ENCODE measurements at regions not wholly inside any gene's neighbourhood (a gene's known extent, or its start where the extent isn't known, plus 50 kb on each side); places are given as distances from the start of the nearest gene placed in this dataset.

GRCh38 chr22:48591286-48592065 is 1236.2 kb downstream of the BRD1 start:
- no peak for DNase-seq (ENCODE audit: low spot score)

DNA sequence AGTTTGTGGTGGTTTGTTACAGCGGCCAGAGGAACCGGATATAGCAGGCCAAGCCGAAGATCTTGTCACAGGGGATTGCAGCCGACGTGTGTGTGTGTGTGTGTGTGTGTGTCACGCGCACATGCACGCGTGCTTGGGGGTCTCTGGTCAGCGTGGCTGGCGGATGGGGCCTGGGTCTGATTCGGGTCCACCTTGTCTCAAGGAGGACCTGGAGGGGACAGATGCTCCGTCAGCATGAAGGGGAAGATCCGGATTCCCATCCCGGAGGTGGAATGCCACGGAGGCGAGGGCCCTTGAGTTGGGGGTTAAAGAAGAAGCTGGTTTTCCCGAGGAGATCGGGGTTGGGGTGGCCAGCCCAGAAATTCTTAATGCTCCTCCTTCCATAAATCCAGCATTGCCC is 1237.8 kb downstream of the BRD1 start:
- no peak for DNase-seq (ENCODE audit: low spot score)

DNA sequence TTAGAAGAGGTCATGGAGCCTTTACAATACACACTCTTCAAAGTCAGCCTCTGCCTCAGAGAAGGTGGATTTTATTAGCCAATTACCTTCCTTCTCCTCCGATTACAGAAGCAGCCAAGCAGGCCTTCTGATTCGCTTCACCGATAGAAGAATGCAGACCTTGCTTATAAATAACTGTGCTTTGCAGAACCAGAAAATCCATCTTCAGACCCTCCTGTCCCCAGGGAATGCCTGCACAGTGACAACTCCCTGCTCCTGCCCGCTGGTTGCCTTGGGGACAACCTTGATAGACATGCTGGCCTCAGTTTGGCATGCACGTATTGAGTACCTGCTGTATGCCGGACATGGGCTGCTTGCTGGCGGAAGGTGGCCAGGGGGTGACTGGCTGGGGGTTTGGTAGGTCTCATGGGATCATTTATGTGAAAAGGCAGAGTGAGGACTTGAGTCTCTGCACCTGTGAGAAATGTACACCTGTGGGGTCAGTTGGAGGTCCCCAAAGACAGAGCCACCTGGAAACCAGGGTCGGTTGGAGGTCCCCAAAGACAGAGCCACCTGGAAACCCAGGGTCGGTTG is 1238.7 kb downstream of the BRD1 start:
- no peak for DNase-seq (ENCODE audit: low spot score)

GRCh38 chr22:48588151-48588877 is 1239.4 kb downstream of the BRD1 start:
- DNase-seq (ENCODE audit: low spot score): no peak

- DNase-seq (ENCODE audit: low spot score): no peak
Measured at GRCh38 chr22:48587236-48587865, 1240.3 kb downstream of the BRD1 start.

DNA sequence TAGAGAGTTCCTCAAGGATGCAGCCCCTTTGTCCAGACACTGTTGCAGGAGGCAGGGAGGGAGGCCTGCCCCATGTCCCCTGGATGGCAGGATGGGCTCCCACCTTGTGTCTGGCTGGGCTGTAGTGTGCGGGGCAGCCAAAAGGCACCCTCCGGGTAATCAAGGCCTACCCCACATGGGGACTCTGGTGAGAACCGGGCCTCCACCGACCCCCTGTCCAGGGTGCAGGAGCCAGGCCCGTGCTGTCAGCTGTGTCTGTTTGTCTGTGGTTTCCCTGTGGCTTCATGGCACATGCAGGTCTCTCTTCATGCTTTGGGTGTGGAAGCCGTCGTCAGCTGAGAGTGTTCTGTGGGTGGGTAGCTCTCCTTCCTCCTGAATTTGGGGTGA is 1240.9 kb downstream of the BRD1 start:
- no peak for DNase-seq (ENCODE audit: low spot score)

GRCh38 chr22:48585916-48586798 is 1241.5 kb downstream of the BRD1 start:
- DNase-seq (ENCODE audit: low spot score): no peak

GRCh38 chr22:48584170-48584569 is 1243.5 kb downstream of the BRD1 start:
- DNase-seq (ENCODE audit: low spot score): no peak

GRCh38 chr22:48581796-48582469 is 1245.7 kb downstream of the BRD1 start:
- no peak for DNase-seq (ENCODE audit: low spot score)

GRCh38 chr22:48581205-48581766 is 1246.4 kb downstream of the BRD1 start:
- DNase-seq (ENCODE audit: low spot score): no peak

- no peak for DNase-seq (ENCODE audit: low spot score)
Measured at GRCh38 chr22:48580481-48580970, 1247.1 kb downstream of the BRD1 start.

GRCh38 chr22:48579928-48580309 is 1247.8 kb downstream of the BRD1 start:
- no peak for DNase-seq (ENCODE audit: low spot score)

GRCh38 chr22:48579043-48579927 is 1248.4 kb downstream of the BRD1 start:
- DNase-seq (ENCODE audit: low spot score): no peak

DNA sequence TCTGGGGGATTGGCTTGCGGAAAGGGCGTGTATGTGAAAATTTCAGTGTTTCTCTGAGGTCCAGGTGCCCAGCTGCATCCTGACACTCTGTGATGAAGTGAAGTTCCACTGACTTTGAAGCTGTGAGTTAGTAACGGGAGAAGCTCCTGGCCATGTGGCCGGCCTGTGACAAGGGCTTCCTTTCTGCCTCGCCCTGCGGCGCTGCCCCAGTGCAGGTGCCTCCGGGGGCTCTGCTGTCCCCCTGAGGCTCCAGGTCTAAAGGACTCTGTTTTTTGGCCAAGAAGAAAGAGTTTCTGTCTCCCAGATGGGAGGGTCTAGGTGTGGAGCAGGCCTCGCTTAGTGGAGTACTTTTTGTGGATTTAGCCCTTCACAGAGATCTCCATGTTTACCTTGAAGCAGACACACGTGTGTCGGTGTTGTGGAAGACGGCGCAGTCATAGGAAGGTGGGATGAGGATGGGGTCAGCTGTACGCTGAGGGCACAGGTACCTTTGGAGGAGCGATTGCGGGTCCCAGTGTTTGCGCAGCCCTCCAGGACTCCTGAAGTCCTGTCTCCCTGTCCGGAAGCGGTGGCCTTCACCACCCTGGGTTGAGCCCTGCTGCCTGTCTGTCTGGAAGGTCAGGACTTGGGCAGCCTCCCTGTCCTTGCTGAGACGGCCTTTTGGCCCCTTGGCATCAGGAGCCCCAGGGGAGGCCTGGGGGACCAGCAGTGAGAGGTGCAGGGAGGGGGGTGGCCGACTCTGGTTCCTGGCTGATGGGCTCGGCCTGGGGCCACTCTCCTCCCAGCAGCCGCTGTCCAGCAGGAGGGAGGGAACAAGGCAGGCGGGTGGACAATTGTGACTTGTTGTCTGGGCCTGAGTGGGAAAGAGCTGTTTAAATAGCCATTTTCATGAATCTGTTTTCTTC is 1249.3 kb downstream of the BRD1 start:
- DNase-seq (ENCODE audit: low spot score): no peak

DNA sequence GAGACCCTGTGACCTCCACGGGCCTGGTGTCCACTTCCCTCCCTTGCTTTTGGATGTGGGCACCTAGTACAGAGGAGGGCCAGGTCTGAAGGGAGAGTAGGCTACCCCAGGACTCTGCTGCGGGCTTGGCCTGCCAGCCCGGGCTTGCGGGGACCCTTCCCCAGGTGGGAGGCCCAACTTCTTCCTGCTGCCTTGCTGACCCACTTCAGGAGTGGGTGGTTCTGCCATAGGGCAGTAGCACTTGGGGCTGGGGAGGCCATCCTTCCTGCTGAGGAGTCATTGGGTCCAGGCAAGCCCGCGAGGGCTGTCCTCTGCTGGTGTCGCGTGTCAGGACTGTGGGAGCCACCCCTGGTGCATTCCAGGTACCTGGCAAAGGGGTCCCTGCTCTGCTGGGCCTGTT is 1250.0 kb downstream of the BRD1 start:
- DNase-seq (ENCODE audit: low spot score): no peak

GRCh38 chr22:48577014-48577690 is 1250.5 kb downstream of the BRD1 start:
- DNase-seq (ENCODE audit: low spot score): no peak

DNA sequence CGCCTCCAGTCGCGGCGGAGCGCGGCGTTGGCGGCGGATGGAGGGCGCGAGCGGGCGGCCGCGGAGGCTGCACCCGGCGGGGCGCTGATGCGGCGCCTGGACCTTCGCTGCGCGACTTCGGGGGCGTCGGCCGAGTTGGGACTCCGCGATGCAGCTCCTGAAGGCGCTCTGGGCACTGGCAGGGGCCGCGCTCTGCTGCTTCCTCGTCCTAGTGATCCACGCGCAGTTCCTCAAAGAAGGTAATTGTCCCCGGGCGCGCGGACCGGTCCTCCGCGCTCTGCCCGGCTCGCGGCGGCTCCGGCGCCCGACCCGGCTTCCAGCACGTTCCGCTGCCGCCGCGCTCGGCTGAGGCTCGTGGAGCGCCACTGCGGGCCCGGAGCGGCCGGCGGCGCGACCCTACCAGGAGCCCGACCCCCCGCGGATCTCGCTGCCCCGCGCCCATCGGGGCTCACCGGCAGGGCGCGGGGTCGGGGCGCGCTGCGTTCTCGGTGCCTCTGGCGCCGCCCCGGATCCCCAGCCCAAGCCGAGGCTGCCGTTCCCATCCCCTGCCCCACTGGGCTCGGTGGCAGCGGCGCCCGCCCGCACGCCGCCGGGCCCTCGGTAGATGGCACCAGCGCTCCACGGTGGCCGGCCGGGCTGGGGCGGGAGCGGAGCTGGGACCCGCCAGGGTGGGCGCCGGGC is 1251.2 kb downstream of the BRD1 start:
- no peak for DNase-seq (ENCODE audit: low spot score)

Measured in CD4-positive, alpha-beta T cell treated with Interleukin-2 at 100 ng/mL for 4 hours (primary cell).